ENCODE measurements at regions not wholly inside any gene's neighbourhood (a gene's known extent, or its start where the extent isn't known, plus 50 kb on each side); places are given as distances from the start of the nearest gene placed in this dataset.

GRCh38 chr15:66897416-66897815, 168.0 kb upstream of the SMAD3 start:
- no peaks in the 10 kb centered on the region for H3K9me3 Mint-ChIP-seq (ENCODE audit: unreplicated experiment)
- H3K27me3 Mint-ChIP-seq (ENCODE audit: unreplicated experiment), result peaks cover 4% of the 10 kb centered on the region
- no peak overlapping the region for H3K27ac Mint-ChIP-seq (ENCODE audit: unreplicated experiment)
- no peak overlapping the region for H3K4me3 Mint-ChIP-seq (ENCODE audit: unreplicated experiment)
- TF ChIP-seq CTCF (IDR thresholded peaks at IDR 0.05; ENCODE audit: unreplicated experiment), result no peak
- DNase-seq (ENCODE audit: low spot score), result no peak
- no peaks in the 10 kb centered on the region for H3K36me3 Mint-ChIP-seq (ENCODE audit: low read depth, unreplicated experiment)
- H3K4me1 Mint-ChIP-seq (ENCODE audit: unreplicated experiment), result peaks cover 32% of the 10 kb centered on the region

- no peak for DNase-seq (ENCODE audit: low spot score)
- no peak overlapping the region for H3K4me3 Mint-ChIP-seq (ENCODE audit: unreplicated experiment)
- H3K27me3 Mint-ChIP-seq (ENCODE audit: unreplicated experiment), result peaks cover 4% of the 10 kb centered on the region
- TF ChIP-seq CTCF (IDR thresholded peaks at IDR 0.05; ENCODE audit: unreplicated experiment), result no peak
- H3K36me3 Mint-ChIP-seq (ENCODE audit: low read depth, unreplicated experiment), result no peaks in the 10 kb centered on the region
- no peak overlapping the region for H3K27ac Mint-ChIP-seq (ENCODE audit: unreplicated experiment)
- H3K4me1 Mint-ChIP-seq (ENCODE audit: unreplicated experiment), result peaks cover 32% of the 10 kb centered on the region
- H3K9me3 Mint-ChIP-seq (ENCODE audit: unreplicated experiment), result no peaks in the 10 kb centered on the region
These were observed 167.4 kb upstream of the SMAD3 start for GRCh38 chr15:66897971-66898370.

- Mint-ChIP-seq H3K27me3 (ENCODE audit: unreplicated experiment) (peaks cover 4% of the 10 kb centered on the region), H3K9me3 (ENCODE audit: unreplicated experiment) (no peaks in the 10 kb centered on the region), H3K36me3 (ENCODE audit: low read depth, unreplicated experiment) (no peaks in the 10 kb centered on the region), H3K4me3 (ENCODE audit: unreplicated experiment) (no peak overlapping the region), H3K4me1 (ENCODE audit: unreplicated experiment) (peaks cover 32% of the 10 kb centered on the region), H3K27ac (ENCODE audit: unreplicated experiment) (no peak overlapping the region)
- DNase-seq (ENCODE audit: low spot score), result no peak
- no peak for TF ChIP-seq CTCF (IDR thresholded peaks at IDR 0.05; ENCODE audit: unreplicated experiment)
These were observed 166.6 kb upstream of the SMAD3 start for GRCh38 chr15:66898656-66899386.

GRCh38 chr15:66899555-66900350, 165.6 kb upstream of the SMAD3 start:
- DNase-seq (ENCODE audit: low spot score), result no peak
- no peaks in the 10 kb centered on the region for H3K36me3 Mint-ChIP-seq (ENCODE audit: low read depth, unreplicated experiment)
- peaks cover 32% of the 10 kb centered on the region for H3K4me1 Mint-ChIP-seq (ENCODE audit: unreplicated experiment)
- H3K27ac Mint-ChIP-seq (ENCODE audit: unreplicated experiment), result no peak overlapping the region
- H3K9me3 Mint-ChIP-seq (ENCODE audit: unreplicated experiment), result no peaks in the 10 kb centered on the region
- peak overlapping the region; percentile 42 for H3K4me3 Mint-ChIP-seq (ENCODE audit: unreplicated experiment)
- peaks cover 4% of the 10 kb centered on the region for H3K27me3 Mint-ChIP-seq (ENCODE audit: unreplicated experiment)
- TF ChIP-seq CTCF (IDR thresholded peaks at IDR 0.05; ENCODE audit: unreplicated experiment), result no peak

Data from endothelial cell (in vitro differentiated cells).